PC-9 (cell line): ENCODE measurements at regions not wholly inside any gene's neighbourhood (a gene's known extent, or its start where the extent isn't known, plus 50 kb on each side); places are given as distances from the start of the nearest gene placed in this dataset.

Experiments
- CTCF ChIP-seq: fragments of 200-600 bp; sonication (generic); conservative IDR thresholded peaks from 2 replicates; pipeline ENCODE4 v1.6.1; 2017; ENCODE audit warnings: mixed run types, antibody characterized with exemption, mild to moderate bottlenecking, moderate library complexity
- EZH2 ChIP-seq: fragments of 200-600 bp; sonication (generic); IDR thresholded peaks from 2 replicates; pipeline ENCODE4 v1.8.0; 2017; ENCODE audit warnings: antibody characterized with exemption, low read depth

- no peak for TF ChIP-seq CTCF
- no peak for TF ChIP-seq EZH2
Observed at GRCh38 chr3:135739779-135740178, 225.7 kb upstream of the PPP2R3A start.
